Neural progenitor cell (in vitro differentiated cells): ENCODE measurements at regions not wholly inside any gene's neighbourhood (a gene's known extent, or its start where the extent isn't known, plus 50 kb on each side); places are given as distances from the start of the nearest gene placed in this dataset.
"Not testable (repeated sequence)": the region's sequence is repeated elsewhere in the genome, so short reads cannot be mapped to it uniquely, and the experiment has no call there.

ENCODE experiments used
- DNase-seq: peaks from one replicate; pipeline ENCODE4 v3.0.0-alpha.2; 2016; ENCODE audit warnings: low spot score
- H2AFZ ChIP-seq: fragments of 200-600 bp; sonication (generic); replicated peaks from 2 replicates; pipeline ENCODE4 v1.6.1; 2016; ENCODE audit warnings: antibody characterized with exemption
- H3F3A ChIP-seq: fragments of 200-600 bp; sonication (generic); 2 replicates; pipeline ENCODE4 v1.6.1; 2016; ENCODE audit warnings: antibody characterized with exemption, low read depth
- H3K27ac ChIP-seq: fragments of 200-600 bp; sonication (generic); 2 replicates; pipeline ENCODE4 v1.5.1; 2016; ENCODE audit warnings: mild to moderate bottlenecking
- H3K27me3 ChIP-seq: fragments of 200-600 bp; sonication (generic); 2 replicates; pipeline ENCODE4 v1.6.1; 2016; ENCODE audit warnings: mild to moderate bottlenecking, moderate library complexity
- H3K36me3 ChIP-seq: fragments of 200-600 bp; sonication (generic); 2 replicates; pipeline ENCODE4 v1.5.1; 2016
- H3K4me1 ChIP-seq: fragments of 200-600 bp; sonication (generic); 2 replicates; pipeline ENCODE4 v1.6.1; 2016; ENCODE audit warnings: mixed run types
- H3K4me2 ChIP-seq: fragments of 200-600 bp; sonication (generic); 2 replicates; pipeline ENCODE4 v1.6.1; 2016
- H3K4me3 ChIP-seq: fragments of 200-600 bp; sonication (generic); 2 replicates; pipeline ENCODE4 v1.5.1; 2016
- H3K79me2 ChIP-seq: fragments of 200-600 bp; sonication (generic); 2 replicates; pipeline ENCODE4 v1.6.1; 2016; ENCODE audit warnings: low read depth
- H3K9ac ChIP-seq: fragments of 200-600 bp; sonication (generic); 2 replicates; pipeline ENCODE4 v1.6.1; 2016
- H3K9me3 ChIP-seq: fragments of 200-600 bp; sonication (generic); 2 replicates; pipeline ENCODE4 v1.5.1; 2016; ENCODE audit warnings: low read depth
- H4K20me1 ChIP-seq: fragments of 200-600 bp; sonication (generic); 2 replicates; pipeline ENCODE4 v1.6.1; 2016; ENCODE audit warnings: low read depth
- H3K27ac Mint-ChIP-seq: 3 replicates; pipeline ENCODE4 v1.8.0; 2021; ENCODE audit warnings: mixed read lengths
- H3K27me3 Mint-ChIP-seq: 2 replicates; pipeline ENCODE4 v1.8.0; 2022; ENCODE audit warnings: low read depth, mild to moderate bottlenecking, inconsistent platforms, moderate library complexity, mixed read lengths; ENCODE audit not compliant: insufficient read depth
- H3K36me3 Mint-ChIP-seq: 3 replicates; pipeline ENCODE4 v1.8.0; 2021; ENCODE audit warnings: mixed read lengths
- H3K4me1 Mint-ChIP-seq: 3 replicates; pipeline ENCODE4 v1.8.0; 2021; ENCODE audit warnings: mixed read lengths
- H3K4me3 Mint-ChIP-seq: 3 replicates; pipeline ENCODE4 v1.8.0; 2021; ENCODE audit warnings: mild to moderate bottlenecking, moderate library complexity, mixed read lengths
- H3K9me3 Mint-ChIP-seq: 3 replicates; pipeline ENCODE4 v1.8.0; 2020; ENCODE audit warnings: mixed read lengths
- EZH2 ChIP-seq: fragments of 200-600 bp; sonication (generic); IDR thresholded peaks from 2 replicates; pipeline ENCODE4 v1.6.1; 2017; ENCODE audit warnings: antibody characterized with exemption, mild to moderate bottlenecking, moderate library complexity
- EZH2phosphoT487 ChIP-seq: fragments of 200-600 bp; sonication (generic); IDR thresholded peaks from 2 replicates; pipeline ENCODE4 v1.6.1; 2017; ENCODE audit warnings: antibody characterized with exemption
- TF ChIP-seq, protein P1 (sequence below): fragments of 200-600 bp; sonication (generic); IDR thresholded peaks from 2 replicates; pipeline ENCODE4 v1.5.1; 2017; ENCODE audit warnings: antibody characterized with exemption, mild to moderate bottlenecking

- no peaks in the 10 kb centered on the region for H3K27me3 ChIP-seq
- H2AFZ ChIP-seq = no peak overlapping the region
- no peaks in the 10 kb centered on the region for H3K9me3 ChIP-seq
- Mint-ChIP-seq H3K36me3 (no peaks in the 10 kb centered on the region), H3K9me3 (no peaks in the 10 kb centered on the region), H3K4me3 (no peak overlapping the region), H3K27me3 (no peaks in the 10 kb centered on the region), H3K27ac (no peak overlapping the region), H3K4me1 (peaks cover 26% of the 10 kb centered on the region)
- H3K27ac ChIP-seq = no peak overlapping the region
- no peak for DNase-seq
- no peak overlapping the region for H3K4me2 ChIP-seq
- peaks cover 12% of the 10 kb centered on the region for H3F3A ChIP-seq
- H4K20me1 ChIP-seq = no peaks in the 10 kb centered on the region
- no peak for TF ChIP-seq EZH2phosphoT487
- TF ChIP-seq EZH2 = no peak
- TF ChIP-seq, protein P1, sequence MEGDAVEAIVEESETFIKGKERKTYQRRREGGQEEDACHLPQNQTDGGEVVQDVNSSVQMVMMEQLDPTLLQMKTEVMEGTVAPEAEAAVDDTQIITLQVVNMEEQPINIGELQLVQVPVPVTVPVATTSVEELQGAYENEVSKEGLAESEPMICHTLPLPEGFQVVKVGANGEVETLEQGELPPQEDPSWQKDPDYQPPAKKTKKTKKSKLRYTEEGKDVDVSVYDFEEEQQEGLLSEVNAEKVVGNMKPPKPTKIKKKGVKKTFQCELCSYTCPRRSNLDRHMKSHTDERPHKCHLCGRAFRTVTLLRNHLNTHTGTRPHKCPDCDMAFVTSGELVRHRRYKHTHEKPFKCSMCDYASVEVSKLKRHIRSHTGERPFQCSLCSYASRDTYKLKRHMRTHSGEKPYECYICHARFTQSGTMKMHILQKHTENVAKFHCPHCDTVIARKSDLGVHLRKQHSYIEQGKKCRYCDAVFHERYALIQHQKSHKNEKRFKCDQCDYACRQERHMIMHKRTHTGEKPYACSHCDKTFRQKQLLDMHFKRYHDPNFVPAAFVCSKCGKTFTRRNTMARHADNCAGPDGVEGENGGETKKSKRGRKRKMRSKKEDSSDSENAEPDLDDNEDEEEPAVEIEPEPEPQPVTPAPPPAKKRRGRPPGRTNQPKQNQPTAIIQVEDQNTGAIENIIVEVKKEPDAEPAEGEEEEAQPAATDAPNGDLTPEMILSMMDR = no peak
- H3K4me3 ChIP-seq = no peak overlapping the region
- H3K36me3 ChIP-seq = no peaks in the 10 kb centered on the region
- peaks cover 21% of the 10 kb centered on the region for H3K4me1 ChIP-seq
- no peaks in the 10 kb centered on the region for H3K79me2 ChIP-seq
- H3K9ac ChIP-seq = no peak overlapping the region
Measured at GRCh38 chr6:14408446-14408845, 290.9 kb downstream of the CD83 start.

- H3K27ac ChIP-seq = no peak overlapping the region
- no peaks in the 10 kb centered on the region for H3K9me3 Mint-ChIP-seq
- no peak overlapping the region for H3K27ac Mint-ChIP-seq
- H3K4me1 ChIP-seq = peaks cover 9% of the 10 kb centered on the region
- no peaks in the 10 kb centered on the region for H4K20me1 ChIP-seq
- no peak overlapping the region for H3K4me3 Mint-ChIP-seq
- no peaks in the 10 kb centered on the region for H3K27me3 Mint-ChIP-seq
- peaks cover under 1% of the 10 kb centered on the region for H3F3A ChIP-seq
- peaks cover 6% of the 10 kb centered on the region for H3K4me1 Mint-ChIP-seq
- H3K36me3 ChIP-seq = no peaks in the 10 kb centered on the region
- DNase-seq = no peak
- H3K36me3 Mint-ChIP-seq = no peaks in the 10 kb centered on the region
- no peaks in the 10 kb centered on the region for H3K9me3 ChIP-seq
- no peak overlapping the region for H3K4me2 ChIP-seq
- no peak overlapping the region for H3K9ac ChIP-seq
- TF ChIP-seq EZH2phosphoT487 = no peak
- TF ChIP-seq EZH2 = no peak
- TF ChIP-seq, protein P1 = no peak
- no peak overlapping the region for H3K4me3 ChIP-seq
- H2AFZ ChIP-seq = no peak overlapping the region
- H3K27me3 ChIP-seq = no peaks in the 10 kb centered on the region
- H3K79me2 ChIP-seq = no peaks in the 10 kb centered on the region
Measured at GRCh38 chr6:14412026-14412425, 294.5 kb downstream of the CD83 start.

- H2AFZ ChIP-seq = no peak overlapping the region
- TF ChIP-seq, protein P1 = no peak
- TF ChIP-seq EZH2phosphoT487 (no peak), EZH2 (no peak)
- H3K36me3 ChIP-seq = no peaks in the 10 kb centered on the region
- H3K9ac ChIP-seq = no peak overlapping the region
- no peak overlapping the region for H3K4me2 ChIP-seq
- Mint-ChIP-seq H3K4me1 (no peaks in the 10 kb centered on the region), H3K36me3 (no peaks in the 10 kb centered on the region), H3K27me3 (no peaks in the 10 kb centered on the region), H3K9me3 (peaks cover 5% of the 10 kb centered on the region), H3K4me3 (no peak overlapping the region), H3K27ac (no peak overlapping the region)
- no peak overlapping the region for H3K4me3 ChIP-seq
- H3F3A ChIP-seq = no peaks in the 10 kb centered on the region
- no peaks in the 10 kb centered on the region for H4K20me1 ChIP-seq
- H3K4me1 ChIP-seq = no peaks in the 10 kb centered on the region
- H3K9me3 ChIP-seq = no peaks in the 10 kb centered on the region
- H3K79me2 ChIP-seq = no peaks in the 10 kb centered on the region
- no peaks in the 10 kb centered on the region for H3K27me3 ChIP-seq
- no peak for DNase-seq
- no peak overlapping the region for H3K27ac ChIP-seq
Measured at GRCh38 chr6:14415452-14415851, 297.9 kb downstream of the CD83 start.

DNA sequence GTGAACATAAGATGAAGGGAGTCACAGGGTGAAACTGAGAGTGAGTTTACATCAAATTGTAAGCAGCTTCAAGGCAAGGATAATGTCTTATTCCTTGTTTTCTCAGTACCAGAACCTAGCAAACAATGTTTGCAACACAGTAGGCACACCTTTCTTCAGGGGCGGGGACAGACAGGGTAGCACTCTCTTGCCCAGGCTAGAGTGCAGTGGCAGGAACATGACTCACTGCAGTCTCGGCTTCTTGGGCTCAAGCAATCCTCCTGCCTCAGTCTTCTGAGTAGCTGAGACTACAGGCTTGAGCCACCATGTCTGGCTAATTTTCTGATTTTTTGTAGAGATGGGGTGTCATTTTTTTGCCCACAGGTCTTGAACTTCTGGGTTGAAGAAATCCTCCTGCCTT lies 299.8 kb downstream of the CD83 start:
- TF ChIP-seq EZH2phosphoT487 (no peak), EZH2 (no peak)
- TF ChIP-seq, protein P1 = no peak
- DNase-seq = no peak
- Histone ChIP-seq H2AFZ (no peak overlapping the region), H3K36me3 (no peaks in the 10 kb centered on the region), H3K9ac (no peak overlapping the region), H3K4me1 (no peaks in the 10 kb centered on the region), H3F3A (no peaks in the 10 kb centered on the region), H3K79me2 (no peaks in the 10 kb centered on the region), H4K20me1 (no peaks in the 10 kb centered on the region), H3K4me2 (no peak overlapping the region), H3K27ac (no peak overlapping the region), H3K27me3 (no peaks in the 10 kb centered on the region), H3K4me3 (no peak overlapping the region), H3K9me3 (no peaks in the 10 kb centered on the region)
- no peaks in the 10 kb centered on the region for H3K4me1 Mint-ChIP-seq
- no peaks in the 10 kb centered on the region for H3K36me3 Mint-ChIP-seq
- no peak overlapping the region for H3K4me3 Mint-ChIP-seq
- H3K9me3 Mint-ChIP-seq = peaks cover 5% of the 10 kb centered on the region
- no peak overlapping the region for H3K27ac Mint-ChIP-seq
- no peaks in the 10 kb centered on the region for H3K27me3 Mint-ChIP-seq

DNA sequence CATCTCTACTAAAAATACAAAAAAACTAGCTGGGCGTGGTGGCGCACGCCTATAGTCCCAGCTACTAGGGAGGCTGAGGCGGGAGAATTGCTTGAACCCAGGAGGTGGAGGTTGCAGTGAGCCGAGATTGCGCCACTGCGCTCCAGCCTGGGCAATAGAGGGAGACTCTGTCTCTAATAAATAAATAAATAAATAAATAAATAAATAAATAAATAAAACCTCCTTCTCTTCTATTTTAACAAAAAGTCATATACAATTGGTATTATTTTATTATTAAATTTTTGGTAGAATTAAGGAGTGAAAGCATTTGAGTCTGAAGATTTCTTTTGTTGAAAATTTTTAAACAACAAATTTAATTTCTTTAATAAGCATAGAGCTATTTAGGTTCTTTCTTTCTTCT lies 301.7 kb downstream of the CD83 start:
- H3K27me3 ChIP-seq, H3K36me3 Mint-ChIP-seq, H3K36me3 ChIP-seq, H4K20me1 ChIP-seq, H3F3A ChIP-seq, H3K4me1 Mint-ChIP-seq, H3K9ac ChIP-seq, H3K4me1 ChIP-seq, H3K4me3 Mint-ChIP-seq, H3K27me3 Mint-ChIP-seq, H2AFZ ChIP-seq, H3K4me3 ChIP-seq, H3K27ac ChIP-seq, H3K9me3 Mint-ChIP-seq, H3K4me2 ChIP-seq, H3K27ac Mint-ChIP-seq, H3K9me3 ChIP-seq, H3K79me2 ChIP-seq, DNase-seq: not testable (repeated sequence)
